CD4-positive, alpha-beta T cell treated with Interleukin-4 for 1 hour (primary cell): ENCODE measurements at regions not wholly inside any gene's neighbourhood (a gene's known extent, or its start where the extent isn't known, plus 50 kb on each side); places are given as distances from the start of the nearest gene placed in this dataset.
"Not testable (repeated sequence)": the region's sequence is repeated elsewhere in the genome, so short reads cannot be mapped to it uniquely, and the experiment has no call there.

ENCODE experiments used
- DNase-seq, 2 donors: peaks; one replicate each; pipeline ENCODE4 v3.0.0-alpha.2; 2020 to 2022

GRCh38 chr11:134841972-134842371 is 429.9 kb upstream of the B3GAT1 start:
- DNase-seq, result no peak

GRCh38 chr11:134841411-134841810 is 429.4 kb upstream of the B3GAT1 start:
- no peak for DNase-seq

DNA sequence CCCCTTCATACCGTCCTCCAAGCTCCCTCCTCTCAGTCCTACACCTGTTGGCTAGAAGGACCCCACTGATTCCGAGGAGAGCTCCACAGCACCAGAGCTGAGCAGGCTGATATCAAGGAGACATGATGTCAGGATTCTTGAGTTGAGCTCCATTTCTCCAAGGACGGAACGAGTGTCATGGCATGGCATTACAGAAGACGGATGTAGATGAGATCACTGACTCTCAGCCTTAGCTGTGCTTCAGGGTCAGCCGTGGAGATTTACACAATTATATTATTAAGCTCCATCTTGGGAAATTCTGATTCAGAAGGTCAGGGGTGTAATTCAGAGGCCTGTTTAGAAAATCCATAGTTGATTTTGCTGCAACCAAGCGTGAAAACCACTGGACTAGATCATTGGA is 428.9 kb upstream of the B3GAT1 start:
- DNase-seq, result no peak

DNA sequence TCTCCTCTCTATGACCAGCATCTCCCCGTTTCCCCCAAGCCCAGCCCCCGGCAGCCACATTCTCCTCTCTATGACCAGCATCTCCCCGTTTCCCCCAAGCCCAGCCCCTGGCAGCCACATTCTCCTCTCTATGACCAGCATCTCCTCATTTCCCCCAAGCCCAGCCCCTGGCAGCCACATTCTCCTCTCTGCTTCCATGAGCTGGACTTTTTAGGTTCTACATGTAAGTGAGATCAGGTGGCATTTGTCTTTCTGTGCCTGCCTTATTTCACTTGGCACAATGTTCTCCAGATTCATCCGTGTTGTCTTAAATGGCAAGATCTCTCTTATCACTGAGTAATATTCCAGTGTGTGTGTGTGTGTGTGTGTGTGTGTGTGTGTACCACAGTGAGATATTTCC is 428.1 kb upstream of the B3GAT1 start:
- not testable (repeated sequence) for DNase-seq

- no peak for DNase-seq
Observed at GRCh38 chr11:134838708-134839107, 426.7 kb upstream of the B3GAT1 start.

DNA sequence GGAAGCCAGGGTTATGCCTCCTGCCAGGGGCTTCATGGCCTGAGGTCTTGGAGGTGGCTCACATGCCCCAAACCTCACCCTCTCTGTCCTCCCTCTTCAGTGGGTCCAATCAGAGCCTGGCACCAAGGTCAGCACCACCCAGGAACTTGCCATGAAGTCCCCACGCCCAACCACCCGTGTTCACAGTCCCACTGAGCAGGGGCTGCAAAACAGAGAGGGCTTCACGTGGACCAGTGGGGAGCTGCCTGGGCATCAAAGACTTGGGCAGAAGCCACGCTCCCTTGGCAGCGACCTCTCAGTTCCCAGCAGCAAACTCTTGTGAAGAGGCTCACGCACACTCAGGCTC is 425.8 kb upstream of the B3GAT1 start:
- no peak for DNase-seq

- DNase-seq, result no peak
Observed at GRCh38 chr11:134837166-134837886, 425.3 kb upstream of the B3GAT1 start.

DNA sequence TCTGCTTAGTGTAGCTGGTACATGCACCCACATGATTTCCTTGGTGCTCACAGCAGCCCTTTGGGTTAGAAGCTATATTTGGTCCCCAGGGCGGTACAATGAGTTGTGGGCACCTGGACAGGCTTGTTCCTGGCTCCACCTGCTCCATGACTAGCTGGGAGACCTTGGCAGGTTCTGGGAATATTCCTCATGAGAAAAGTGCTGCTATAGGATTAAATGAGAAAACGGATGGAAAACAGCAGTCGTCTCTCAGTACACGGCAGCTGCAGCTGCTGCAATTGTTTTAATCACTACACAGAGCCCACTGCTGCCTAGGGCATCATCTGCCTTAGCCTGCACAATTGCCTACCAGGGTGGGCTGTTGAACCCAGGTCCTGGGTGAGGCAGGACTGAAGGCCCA is 424.5 kb upstream of the B3GAT1 start:
- no peak for DNase-seq

DNA sequence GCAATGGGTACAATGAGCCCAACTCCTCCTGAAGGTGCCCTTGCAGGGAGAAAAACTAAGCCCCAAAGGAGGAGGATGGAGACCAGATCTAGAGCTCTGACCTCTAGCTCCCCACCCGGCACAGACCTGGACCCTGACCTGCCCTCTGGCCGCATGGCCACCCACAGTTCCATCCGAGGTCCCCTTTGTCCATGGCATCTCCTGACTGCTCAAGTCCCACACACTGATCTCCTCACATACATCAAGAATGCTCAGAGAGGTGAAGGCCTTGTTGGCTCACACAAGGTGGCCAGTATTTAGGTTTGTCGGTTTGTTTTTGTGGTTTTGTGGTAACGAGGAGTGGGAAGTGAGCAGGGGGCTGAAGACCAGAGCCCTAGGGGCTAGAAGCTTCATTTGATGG is 423.5 kb upstream of the B3GAT1 start:
- DNase-seq, result no peak

GRCh38 chr11:134830312-134830711 is 418.3 kb upstream of the B3GAT1 start:
- DNase-seq, result no peak

DNA sequence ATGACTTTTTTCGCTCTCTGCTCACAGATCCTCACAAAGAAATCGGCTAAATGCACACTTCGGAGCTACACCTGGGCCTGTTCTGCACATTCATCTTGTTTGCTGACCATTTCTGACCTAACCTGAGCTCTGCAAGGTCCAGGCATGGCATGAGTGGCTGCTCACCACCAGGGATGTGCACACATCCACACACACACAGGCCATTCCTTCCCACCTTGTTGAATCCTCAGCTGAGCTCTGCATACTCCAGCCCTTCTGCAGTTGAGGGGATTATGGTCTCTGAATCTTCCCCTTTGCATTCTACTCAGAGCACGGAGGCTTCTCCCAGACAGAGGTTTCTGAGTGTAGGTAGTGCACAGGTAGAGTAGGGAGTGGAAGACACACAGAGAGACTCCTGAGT is 411.9 kb upstream of the B3GAT1 start:
- no peak for DNase-seq

- no peak for DNase-seq
Observed at GRCh38 chr11:134822897-134823296, 410.9 kb upstream of the B3GAT1 start.

GRCh38 chr11:134821422-134821821 is 409.4 kb upstream of the B3GAT1 start:
- DNase-seq, result no peak

DNA sequence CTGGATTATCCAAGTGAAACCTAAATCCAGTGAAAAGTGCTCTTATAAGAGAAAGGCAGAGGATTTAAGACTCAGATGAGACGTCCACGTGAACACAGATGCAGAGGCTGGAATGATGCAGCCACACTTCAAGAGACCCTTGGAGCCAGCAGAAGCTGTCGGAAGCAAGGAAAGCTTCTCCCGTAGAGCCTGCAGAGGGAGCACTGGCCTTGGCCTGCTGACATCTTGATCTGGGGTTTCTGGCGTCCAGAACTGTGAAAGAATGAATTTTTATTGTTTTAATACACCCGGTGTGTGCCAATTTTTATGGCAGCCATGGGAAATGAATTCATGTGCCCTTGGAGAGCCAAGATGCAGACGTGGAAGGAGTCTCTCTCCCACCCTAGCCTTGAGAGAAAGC is 407.0 kb upstream of the B3GAT1 start:
- no peak for DNase-seq

- no peak for DNase-seq
Observed at GRCh38 chr11:134818516-134818915, 406.5 kb upstream of the B3GAT1 start.

GRCh38 chr11:134815404-134815803 is 403.4 kb upstream of the B3GAT1 start:
- no peak for DNase-seq

DNA sequence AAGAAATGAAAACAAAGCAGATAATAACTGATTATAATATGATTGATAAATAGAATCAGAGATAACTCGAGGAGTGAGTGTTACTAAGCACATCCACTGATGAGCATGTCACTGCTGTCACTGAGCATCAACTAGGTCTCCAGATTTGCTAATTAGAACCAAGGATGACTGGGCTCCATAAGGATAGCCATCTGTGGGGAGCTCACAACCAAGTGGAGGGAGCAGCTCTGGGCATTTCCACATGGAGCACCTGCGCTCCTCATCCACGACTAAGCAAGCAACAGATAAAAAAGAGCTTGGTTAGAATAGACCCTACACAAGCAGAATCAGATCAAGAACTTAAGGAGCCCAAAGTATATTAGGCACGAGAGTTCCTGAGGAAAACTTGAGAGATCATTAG is 396.0 kb upstream of the B3GAT1 start:
- no peak for DNase-seq

GRCh38 chr11:134802598-134802997 is 390.6 kb upstream of the B3GAT1 start:
- DNase-seq, result no peak

- DNase-seq, result no peak
Observed at GRCh38 chr11:134802116-134802515, 390.1 kb upstream of the B3GAT1 start.

DNA sequence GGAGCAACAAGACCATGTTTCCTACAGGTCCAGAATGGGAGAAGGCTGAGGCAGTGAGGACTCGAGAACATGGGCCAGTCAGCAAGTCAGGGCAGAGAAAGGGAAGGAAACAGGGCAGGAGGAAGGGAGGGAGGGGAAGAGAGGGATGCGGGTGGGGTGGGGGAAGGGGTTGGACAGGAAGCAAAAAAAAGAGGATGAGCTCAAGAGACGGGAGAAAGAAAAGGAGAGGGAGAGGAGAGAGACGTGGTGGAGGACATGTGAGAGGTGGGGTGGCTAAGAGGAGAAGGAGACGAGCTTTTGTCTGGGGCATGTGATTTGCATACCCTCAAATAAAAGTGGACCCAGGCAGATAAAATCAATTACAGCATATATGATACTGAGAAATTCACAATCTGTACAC is 389.5 kb upstream of the B3GAT1 start:
- DNase-seq, result no peak

DNA sequence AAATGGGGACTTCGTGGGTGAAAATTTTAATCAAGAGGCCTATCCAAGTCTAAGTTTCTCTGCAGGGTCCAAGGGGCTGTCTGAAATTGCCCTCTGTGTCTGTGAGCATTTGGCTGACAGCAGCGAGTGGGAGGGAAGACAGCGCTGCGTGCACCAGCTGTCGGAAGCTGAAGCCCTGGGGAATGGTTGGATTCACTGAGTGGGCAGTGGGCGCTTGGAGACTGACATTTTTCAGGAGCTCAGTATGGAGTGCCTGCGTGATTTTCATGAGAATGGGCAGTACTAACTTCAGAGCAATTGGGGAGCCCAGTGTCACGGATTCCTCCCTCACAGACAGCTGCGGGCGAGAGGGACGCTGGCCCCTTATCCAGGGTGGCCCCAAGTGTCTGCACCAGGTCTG is 388.8 kb upstream of the B3GAT1 start:
- DNase-seq, result no peak

- DNase-seq, result no peak
Observed at GRCh38 chr11:134800130-134800529, 388.1 kb upstream of the B3GAT1 start.

DNA sequence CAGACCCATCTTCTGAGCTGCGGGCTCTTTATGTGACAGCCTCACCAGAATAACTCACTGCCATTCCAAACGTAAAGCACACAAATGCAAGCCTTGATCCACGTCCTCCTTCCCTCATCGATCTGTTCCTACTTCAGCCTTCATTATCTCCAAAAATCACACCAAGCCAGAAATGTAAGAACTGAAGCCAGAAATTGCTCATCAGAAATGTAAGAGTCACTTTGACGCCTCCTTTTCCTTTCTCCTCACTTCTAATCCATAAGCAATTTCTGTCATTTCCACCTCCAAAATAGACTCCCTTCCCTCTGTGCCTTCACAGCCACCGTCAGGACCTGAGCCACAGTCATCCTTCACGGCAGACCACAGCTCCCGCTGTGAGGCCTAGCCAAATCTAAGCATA is 387.3 kb upstream of the B3GAT1 start:
- DNase-seq, result no peak

DNA sequence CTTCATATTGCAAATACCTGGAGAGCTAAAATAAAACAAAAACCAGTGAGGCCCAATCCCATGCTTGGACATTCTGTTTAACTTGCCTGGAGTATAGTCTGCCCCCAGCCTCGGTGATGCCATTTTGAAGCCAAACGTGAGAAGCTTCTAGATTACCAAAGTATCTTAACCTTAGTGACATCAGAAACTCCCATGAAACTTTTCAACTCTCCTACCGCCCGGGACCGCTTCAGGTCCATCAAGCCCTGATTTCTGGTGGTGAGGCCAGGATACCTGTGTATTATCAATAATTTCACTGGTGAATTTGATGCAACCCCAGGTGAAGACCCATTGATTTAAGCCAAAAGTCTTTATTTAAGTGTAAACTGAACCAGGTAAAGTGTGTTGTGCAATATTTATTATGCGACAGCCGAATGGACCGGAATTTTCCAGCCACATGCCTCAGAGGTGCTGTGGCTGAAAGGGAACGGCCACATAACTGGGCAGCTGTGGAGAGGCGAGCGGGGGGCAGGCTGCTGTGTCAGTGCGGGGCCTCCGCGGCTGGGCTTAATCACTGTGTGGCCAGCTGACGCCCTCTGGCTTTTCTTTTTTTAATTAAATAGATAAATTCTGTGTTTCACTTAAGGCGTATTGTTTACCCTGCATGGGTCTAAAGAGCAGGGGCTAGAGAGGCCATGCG is 385.5 kb upstream of the B3GAT1 start:
- no peak for DNase-seq

GRCh38 chr11:134795017-134795416 is 383.0 kb upstream of the B3GAT1 start:
- DNase-seq, result no peak
